Epithelial cell of esophagus (primary cell): ENCODE measurements at regions not wholly inside any gene's neighbourhood (a gene's known extent, or its start where the extent isn't known, plus 50 kb on each side); places are given as distances from the start of the nearest gene placed in this dataset.

Experiments used
- DNase-seq: peaks from one replicate; pipeline ENCODE4 v3.0.0; 2010; ENCODE audit warnings: low read depth
- H3K4me3 ChIP-seq: 2 replicates; pipeline ENCODE4 v1.5.1; 2011; ENCODE audit warnings: mild to moderate bottlenecking, low read length, control low read depth
- TF ChIP-seq, protein P1 (sequence below): IDR thresholded peaks from 2 replicates; pipeline ENCODE4 v1.5.1; 2011; ENCODE audit warnings: low read depth, mild to moderate bottlenecking, low read length, control low read depth, inconsistent platforms; ENCODE audit not compliant: insufficient read depth; ENCODE audit errors: missing control alignments

DNA sequence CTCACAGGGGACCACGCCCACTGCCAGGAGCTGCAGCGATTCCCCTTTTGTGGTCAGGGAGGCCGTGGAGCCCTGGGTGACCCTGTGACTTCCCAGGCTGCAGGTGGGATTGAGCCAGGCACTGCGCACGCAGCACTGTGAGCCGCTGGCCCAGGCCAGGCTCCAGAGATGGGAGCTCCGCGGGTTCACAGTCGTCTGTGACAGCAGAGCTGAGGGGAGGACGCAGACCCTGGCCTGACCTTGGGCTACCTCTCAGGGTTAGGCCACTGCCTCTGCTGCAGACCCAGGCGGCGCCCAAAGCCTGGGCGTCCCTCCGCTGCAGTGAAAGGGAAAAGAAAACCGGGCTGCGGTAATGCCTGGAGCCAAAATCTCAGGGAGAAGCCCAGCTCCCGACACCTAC, 107.5 kb upstream of the GPR26 start:
- H3K4me3 ChIP-seq, result no peak overlapping the region
- no peak for DNase-seq
- TF ChIP-seq, protein P1, sequence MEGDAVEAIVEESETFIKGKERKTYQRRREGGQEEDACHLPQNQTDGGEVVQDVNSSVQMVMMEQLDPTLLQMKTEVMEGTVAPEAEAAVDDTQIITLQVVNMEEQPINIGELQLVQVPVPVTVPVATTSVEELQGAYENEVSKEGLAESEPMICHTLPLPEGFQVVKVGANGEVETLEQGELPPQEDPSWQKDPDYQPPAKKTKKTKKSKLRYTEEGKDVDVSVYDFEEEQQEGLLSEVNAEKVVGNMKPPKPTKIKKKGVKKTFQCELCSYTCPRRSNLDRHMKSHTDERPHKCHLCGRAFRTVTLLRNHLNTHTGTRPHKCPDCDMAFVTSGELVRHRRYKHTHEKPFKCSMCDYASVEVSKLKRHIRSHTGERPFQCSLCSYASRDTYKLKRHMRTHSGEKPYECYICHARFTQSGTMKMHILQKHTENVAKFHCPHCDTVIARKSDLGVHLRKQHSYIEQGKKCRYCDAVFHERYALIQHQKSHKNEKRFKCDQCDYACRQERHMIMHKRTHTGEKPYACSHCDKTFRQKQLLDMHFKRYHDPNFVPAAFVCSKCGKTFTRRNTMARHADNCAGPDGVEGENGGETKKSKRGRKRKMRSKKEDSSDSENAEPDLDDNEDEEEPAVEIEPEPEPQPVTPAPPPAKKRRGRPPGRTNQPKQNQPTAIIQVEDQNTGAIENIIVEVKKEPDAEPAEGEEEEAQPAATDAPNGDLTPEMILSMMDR, result no peak

- peak; percentile 62 for DNase-seq
- no peak overlapping the region for H3K4me3 ChIP-seq
- TF ChIP-seq, protein P1, result peak; percentile 97
Observed at GRCh38 chr10:123559066-123559822, 106.9 kb upstream of the GPR26 start.

GRCh38 chr10:123559823-123560092, 106.4 kb upstream of the GPR26 start:
- TF ChIP-seq, protein P1, result no peak
- DNase-seq, result no peak
- no peak overlapping the region for H3K4me3 ChIP-seq

- no peak for DNase-seq
- TF ChIP-seq, protein P1, result no peak
- no peak overlapping the region for H3K4me3 ChIP-seq
Observed at GRCh38 chr10:123560301-123561140, 105.6 kb upstream of the GPR26 start.

- DNase-seq, result no peak
- no peak overlapping the region for H3K4me3 ChIP-seq
- TF ChIP-seq, protein P1, result no peak
Observed at GRCh38 chr10:123561141-123561440, 105.1 kb upstream of the GPR26 start.

DNA sequence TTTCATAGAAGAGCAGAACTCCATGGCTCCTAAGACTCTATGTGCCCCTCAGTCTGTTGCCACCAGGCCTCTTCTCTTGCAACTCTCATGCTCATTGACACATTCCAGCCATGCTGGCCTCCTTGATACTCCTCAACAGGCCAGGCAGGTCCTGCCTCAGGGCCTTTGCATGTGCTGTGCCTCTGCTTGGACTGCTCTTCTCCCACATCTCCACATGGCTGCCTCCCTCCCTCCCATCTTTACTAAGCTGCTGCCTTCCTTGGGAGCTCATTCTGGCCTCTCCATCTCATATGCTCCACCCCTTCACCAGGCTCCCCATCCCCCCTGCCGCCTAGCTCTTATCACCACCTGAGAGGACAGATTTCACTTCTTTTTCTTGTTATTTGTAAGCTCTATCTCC, 103.8 kb upstream of the GPR26 start:
- DNase-seq, result no peak
- TF ChIP-seq, protein P1, result no peak

GRCh38 chr10:123562811-123563580, 103.2 kb upstream of the GPR26 start:
- H3K4me3 ChIP-seq, result no peak overlapping the region
- DNase-seq, result no peak

More for the DNA sequence above, 103.8 kb upstream of the GPR26 start:
- no peak overlapping the region for H3K4me3 ChIP-seq

More at GRCh38 chr10:123562811-123563580, 103.2 kb upstream of the GPR26 start:
- TF ChIP-seq, protein P1, result no peak
